Tongue (tissue), 1 donor: ENCODE measurements at regions not wholly inside any gene's neighbourhood (a gene's known extent, or its start where the extent isn't known, plus 50 kb on each side); places are given as distances from the start of the nearest gene placed in this dataset.
A peak's percentile ranks its signal among the peaks of the same experiment; 100 is the strongest.
"Not testable (repeated sequence)": the region's sequence is repeated elsewhere in the genome, so short reads cannot be mapped to it uniquely, and the experiment has no call there.

ENCODE experiments used
- DNase-seq: peaks from one replicate; pipeline ENCODE4 v3.0.0-alpha.2; 2015

DNA sequence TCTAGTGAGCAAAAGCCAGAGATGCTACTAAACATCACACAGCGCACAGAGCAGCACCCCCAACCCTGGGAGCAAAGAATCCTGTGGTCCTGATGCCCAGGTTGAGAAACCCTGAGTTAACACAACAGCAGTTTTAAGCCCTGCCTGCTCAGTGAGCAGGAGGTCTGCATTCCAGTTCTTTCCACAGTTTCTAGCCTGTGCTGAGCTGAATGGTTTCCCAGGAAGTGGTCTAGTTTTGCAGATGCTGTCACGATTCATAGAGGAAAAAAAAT, 171.1 kb upstream of the PROK2 start:
- DNase-seq = no peak

DNA sequence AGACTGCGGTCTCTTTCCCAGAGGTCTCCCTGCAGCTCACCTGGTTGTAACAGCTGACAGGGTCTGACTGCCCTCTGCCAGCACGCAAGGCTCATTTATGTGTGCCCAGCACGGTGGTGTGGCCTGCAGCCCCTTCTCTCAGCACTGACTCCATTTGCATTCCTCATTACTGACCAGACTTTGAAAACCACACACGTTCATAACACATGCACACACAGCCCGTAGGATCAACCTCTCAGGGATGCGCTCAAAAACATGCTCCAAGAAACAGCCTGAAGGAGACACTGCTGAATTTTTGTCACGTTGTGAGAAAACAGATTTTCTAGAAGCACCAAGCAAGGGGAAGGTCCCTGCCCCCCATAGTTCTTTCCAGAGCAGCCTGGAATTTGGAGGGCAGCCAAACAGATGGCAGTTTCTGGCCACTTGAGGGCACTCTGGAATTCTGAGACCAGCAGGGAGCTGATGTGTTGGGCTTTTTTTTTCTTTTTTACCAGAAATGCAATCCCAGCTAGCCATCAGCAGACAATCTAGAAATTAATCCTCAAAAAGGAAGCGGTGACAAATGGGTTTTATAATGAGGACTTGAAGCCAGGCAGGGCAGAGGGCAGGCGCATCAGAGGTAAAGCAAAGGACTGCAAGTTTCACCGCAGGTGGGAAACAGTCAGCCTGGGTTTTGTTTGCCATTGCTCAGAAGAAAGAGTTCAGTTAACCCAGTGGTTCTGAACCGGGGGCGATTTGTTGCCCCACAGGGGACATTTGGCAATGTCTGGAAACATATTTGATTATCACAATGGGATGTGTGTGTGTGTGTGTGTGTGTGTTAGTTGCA, 170.5 kb upstream of the PROK2 start:
- peak; percentile 96 for DNase-seq

DNA sequence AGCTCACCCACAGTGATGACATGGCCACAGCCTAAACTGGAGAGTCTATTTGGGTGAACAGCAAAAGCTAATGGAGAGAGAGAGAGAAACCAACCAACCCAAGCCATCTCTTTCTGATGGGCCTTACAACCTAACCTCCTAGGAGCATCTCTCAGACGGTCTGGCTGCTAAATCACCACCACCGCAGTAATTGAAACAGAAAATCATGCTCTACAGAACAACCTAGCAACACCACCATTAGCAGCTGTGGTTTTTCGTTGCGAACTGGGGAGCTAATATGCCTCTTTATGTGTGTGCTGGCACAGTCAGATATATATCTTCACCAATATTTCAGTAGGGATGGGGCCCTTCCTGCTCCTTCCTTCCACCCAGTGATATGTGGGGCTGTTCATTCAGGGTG, 166.9 kb upstream of the PROK2 start:
- no peak for DNase-seq

DNA sequence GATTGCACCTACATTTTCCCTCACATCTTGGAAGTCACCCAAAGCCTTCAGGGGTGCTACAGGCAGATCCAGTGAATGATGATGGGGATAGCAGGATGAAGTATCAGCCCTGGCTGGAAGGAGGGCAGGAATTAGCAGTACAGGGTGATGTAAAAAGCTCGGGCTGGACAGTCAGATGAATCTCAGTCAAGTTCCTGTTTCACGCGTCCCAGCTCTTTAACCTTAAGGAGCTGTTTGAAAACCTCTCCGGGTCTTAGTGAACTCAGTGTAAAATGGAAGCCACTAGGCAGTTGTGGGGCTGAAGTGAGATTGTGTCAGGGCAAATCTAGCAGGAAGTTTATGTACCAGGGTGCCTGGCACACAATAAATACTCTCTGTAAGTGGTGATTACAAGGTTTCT, 166.4 kb upstream of the PROK2 start:
- no peak for DNase-seq

DNA sequence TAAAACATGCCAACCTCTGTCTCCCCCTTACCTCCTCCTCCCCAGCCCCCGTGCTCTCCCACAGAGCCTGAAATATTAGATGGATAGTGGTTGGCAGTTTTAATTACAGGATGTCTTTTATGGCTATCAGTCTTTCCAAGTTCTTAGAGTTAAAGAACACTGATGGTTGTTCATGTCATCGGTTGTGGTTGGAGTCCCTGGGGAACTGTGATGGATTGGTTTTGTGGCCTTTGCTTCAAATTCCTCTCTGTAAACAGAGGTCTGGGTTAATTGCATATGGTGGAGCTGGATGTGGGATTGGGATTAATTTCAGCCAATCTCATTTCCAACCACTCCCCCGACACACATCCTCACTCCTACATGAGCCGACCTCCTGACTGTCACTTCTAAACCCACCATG, 164.5 kb upstream of the PROK2 start:
- no peak for DNase-seq

DNA sequence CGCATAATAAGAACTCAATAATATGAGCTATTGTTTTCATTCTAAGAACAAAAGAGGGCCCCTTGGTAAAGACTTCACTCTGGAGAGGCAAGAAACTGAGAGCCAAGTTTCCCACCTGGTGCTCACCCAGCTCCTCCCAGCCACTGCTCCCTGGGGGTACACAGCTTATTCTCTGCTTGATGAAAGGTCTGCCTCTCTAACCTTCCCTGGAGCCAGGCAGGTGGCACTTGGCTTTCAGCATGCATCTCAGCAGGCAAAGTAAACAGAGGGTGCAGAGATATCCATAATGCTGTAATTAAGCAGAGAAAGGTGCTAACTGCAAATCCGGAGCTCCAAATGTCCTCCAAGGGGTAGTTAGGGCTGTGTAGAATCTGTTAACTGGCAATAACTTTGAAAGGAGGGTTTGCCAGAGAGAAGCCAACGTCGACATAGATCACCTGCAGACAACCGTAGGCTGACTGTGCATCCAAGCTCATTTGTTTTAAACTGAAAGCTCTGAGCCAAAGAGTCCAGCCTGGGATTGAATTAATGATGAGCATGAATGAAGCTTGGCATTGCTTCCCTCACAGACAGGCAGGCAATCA, 159.6 kb upstream of the PROK2 start:
- DNase-seq = no peak

DNA sequence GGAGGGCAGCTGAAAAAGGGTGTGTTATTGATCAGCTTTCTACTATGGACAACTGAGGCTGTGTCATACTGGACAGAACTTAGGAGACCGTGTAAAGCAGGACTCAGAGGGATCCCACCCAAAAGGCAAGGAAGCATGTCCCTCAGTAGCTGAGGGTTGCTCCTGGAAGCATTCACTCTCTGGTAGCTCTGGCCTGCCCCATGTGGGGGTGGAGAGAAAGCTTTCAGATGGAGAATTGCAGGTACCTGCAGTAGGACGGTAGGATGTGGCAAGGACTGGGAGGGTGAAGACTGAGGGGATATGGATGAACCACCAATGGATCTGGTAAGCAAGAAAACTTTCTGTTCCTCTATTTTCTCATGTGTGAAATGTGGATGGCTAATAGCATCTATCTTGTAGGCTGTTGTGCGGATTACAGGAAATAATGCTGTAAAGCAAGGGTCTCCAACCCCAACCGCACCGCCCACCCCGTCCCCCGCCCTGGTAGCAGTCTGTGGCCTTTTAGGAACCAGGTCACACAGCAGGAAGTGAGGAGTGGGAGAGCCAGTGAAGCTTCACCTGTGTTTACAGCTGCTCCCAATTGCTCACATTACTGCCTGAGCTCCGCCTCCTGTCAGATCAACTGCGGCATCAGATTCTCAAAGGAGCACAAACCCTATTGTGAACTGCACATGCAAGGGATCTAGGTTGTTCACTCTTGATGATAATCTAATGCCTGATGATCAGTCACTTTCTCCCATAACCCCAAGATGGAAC, 157.7 kb upstream of the PROK2 start:
- no peak for DNase-seq

DNA sequence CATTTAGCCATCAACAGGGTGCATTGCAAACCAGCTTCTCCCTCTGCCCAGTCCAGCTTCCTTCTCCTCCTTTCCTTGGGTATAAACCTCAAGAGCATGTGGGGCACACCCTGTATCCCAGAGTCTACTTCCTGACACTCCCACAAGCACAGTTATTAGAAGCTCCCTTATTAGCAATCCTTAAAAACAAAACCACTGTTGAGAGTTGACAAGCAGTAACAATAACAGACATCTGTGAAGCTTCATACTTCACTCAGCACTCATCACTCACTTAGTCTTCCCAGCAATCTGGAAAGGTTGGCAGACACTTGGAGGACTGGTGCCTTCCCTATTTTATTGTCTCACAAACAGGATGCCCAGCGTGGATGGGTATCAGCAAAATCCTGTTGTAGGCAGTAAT, 155.5 kb upstream of the PROK2 start:
- DNase-seq = no peak

DNA sequence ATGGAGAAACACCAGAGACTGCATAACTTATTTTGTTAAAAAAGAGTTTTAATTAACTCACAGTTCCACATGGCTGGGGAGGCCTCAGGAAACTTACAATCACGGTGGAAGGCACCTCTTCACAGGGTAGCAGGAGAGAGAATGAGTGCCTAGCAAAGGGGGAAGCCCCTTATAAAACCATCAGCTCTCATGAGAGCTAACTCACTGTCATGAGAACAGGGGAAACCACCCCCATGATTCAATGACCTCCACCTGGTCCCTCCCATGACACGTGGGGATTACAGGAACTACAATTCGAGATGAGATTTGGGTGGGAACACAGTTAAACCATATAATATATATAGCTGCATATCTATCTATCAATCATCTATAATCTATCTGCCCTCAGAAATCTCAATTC, 153.1 kb upstream of the PROK2 start:
- DNase-seq = not testable (repeated sequence)

DNA sequence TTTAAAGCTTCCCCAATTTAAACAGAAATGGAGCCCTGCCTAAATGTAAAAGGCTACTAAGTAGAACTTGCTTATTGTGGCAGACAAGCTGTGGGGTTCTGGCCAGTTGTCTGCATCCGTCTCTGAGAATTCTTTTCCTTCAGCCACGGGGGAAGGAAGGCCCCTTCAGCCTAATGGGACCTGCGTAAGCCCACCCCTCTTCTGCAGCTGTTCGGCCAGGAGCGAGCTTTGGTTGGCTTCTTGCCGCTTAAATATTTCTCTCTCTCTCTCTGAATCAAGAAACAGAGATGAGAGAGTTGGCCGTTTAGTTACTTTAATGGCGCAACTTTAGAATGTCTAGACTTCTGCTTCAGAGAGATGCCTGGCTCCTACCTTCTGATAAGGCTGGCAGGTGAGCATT, 151.7 kb upstream of the PROK2 start:
- peak; percentile 79 for DNase-seq

DNA sequence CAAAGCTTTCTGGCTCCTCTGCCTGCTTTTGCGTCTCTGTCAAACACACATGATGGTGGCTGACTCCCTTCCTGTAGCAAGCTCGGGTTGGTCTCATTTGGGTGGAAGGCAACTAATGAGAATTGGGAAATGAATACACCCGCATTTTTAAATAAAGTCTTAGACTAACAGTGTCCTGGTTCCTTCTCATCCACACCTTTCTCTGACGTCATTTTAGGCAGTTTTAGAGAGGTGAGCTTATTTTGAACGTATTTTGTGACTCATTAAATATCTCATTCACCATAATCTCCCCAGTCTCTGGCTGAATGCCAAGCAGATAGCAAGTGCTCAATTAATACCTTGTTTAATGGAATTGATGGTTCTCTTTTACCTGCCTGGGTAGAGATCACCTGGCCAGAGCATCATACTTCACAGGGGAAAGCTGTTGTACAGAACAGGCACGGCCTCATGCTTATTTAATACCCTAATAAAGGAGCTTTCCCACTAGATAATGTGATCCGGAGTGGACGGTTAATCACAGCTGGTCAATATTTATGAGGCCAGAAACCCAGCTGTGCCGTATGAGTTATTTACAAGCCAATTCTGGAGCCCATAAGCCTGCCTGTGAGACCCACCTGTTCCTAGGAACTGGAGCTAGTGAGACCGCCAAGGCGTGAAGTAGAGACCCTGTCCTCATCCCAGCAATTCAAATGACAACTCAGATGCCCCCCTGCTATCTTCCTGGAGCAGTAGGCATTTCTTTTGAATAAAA, 149.7 kb upstream of the PROK2 start:
- peak; percentile 45 for DNase-seq

DNA sequence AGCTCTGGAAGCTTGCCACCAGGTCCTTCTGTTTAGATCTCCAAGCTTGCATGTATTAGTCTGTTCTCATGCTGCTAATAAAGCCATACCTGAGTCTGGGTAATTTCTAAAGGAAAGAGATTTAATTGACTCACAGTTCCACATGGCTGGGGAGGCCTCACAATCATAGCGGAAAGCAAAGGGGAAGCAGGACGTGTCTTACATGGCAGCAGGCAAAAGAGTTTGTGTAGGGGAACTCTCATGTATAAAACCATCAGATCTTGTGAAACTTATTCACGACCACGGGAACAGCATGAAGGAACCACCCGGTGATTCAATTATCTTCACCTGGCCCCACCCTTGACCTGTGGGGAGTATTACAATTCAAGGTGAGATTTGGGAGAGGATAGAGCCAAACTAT, 147.0 kb upstream of the PROK2 start:
- DNase-seq = no peak

DNA sequence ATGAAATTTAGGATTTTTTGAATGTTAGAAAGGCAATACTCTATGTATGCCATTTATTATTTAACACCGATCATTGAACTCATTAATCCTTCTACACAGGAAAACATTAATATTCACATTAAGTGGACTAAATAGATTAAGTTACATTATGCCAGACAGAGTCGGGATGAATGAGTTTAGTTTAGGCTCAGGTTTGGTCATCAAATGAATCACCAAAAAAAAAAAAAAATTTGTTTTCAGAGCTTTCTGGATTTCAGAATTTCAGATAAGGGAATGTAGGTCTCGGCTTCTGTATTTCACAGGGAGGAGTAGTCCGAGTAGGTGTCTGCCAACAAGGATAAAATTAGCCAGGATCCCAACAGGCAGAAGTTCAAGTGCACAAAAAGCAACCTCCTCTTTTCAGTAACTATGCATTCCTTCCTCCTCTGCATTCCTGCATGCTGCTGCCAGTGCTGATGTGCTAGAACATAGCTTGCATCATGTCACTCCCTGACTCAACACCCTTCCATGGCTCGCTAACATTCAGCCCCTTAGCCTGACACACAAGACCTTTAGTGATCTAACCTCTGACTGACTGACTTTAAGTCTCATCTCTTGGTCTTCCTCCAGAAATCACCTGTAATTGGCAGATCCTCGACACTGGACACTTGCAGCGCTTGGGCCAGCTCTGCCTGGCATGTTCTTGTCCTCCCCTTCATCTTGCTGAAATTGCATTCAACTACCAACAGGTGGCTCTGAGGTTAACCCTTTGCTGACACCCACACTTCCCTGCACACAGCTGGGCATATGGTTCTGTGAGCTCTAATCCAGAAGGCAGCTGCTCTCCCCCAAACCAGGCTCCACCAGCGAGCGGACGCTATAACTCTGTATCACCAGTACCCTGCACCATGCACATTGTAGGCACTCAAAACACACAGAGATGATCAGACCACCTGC, 145.4 kb upstream of the PROK2 start:
- DNase-seq = peak; percentile 69

DNA sequence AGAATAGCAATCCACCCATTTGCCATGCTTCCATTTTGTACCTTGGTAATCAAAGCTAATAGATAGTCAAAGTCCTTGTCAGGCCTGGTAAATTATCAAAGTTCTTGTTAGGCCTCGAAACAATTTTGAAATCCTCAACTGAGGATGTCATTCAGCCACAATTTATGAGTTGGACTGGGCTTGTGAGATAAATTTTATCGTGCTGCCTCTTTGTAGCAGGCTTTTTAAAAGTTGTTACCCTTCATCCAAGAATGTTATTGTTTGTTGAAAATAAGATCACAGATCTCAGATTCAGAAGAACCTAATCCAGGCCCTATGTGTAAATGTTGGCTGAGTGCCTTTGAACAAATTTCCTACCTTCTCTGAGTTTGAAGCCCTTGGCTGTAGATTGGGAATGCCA, 143.3 kb upstream of the PROK2 start:
- no peak for DNase-seq

DNA sequence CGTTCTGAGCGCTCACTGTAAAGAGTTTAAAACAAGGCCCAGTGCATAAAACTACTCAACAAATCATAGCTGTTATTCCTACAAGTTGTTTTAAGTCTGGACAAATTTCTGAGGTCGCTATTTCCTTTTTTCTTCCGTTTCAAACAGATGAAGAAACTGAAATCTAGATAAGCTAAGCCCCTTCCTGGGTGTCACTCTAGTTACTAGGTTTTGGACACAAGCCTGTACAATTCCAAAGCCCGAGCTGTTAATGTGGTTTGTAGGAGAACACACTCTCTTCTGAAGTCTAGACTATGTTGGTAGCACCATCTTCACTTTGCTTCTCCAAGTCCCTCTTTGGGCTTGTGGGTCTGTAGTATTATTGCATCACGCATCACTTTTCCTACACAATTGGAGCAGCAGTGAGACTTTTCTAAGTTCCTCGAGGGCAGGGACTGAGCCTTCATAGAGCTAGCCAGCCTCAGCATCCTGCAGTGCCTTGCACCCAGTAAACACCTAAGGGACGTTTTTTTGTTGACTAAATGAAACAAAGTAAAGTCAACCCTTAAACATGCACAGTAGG, 142.6 kb upstream of the PROK2 start:
- DNase-seq = no peak

DNA sequence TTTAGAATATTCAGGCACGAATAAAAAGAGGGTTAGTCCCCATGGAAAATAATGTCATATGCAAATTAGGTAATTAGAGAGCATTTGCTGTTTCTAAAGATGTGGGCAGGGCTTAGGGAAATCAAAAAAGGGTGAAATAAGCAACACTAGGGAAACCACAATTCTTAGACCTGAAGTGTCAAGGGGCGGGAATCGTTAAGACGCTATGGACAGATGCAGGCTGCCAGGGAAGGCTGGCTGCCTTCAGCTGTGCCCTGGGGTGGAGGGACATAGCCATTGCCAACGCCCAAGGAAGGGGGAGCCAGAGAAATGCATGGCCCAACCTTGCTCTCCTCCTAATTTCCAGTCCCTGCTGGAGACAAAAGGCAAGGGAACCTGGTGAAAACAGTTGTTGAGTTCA, 141.7 kb upstream of the PROK2 start:
- DNase-seq = peak; percentile 25

DNA sequence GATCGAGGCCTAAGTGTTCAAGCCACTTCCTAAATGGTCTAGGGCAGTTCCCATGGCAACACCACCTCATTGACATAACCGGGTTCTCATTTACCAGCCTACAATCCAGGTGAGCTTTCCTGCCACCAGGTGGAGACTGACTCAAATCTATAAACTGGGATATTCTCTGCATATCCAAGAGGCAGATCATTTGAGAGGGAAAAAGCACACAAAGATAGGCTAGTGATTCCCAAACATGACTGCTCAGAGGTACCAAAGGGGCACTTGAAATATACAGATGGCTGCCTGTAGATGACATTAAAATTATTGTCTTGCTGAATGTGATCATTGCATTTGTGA, 141.3 kb upstream of the PROK2 start:
- DNase-seq = peak; percentile 67

DNA sequence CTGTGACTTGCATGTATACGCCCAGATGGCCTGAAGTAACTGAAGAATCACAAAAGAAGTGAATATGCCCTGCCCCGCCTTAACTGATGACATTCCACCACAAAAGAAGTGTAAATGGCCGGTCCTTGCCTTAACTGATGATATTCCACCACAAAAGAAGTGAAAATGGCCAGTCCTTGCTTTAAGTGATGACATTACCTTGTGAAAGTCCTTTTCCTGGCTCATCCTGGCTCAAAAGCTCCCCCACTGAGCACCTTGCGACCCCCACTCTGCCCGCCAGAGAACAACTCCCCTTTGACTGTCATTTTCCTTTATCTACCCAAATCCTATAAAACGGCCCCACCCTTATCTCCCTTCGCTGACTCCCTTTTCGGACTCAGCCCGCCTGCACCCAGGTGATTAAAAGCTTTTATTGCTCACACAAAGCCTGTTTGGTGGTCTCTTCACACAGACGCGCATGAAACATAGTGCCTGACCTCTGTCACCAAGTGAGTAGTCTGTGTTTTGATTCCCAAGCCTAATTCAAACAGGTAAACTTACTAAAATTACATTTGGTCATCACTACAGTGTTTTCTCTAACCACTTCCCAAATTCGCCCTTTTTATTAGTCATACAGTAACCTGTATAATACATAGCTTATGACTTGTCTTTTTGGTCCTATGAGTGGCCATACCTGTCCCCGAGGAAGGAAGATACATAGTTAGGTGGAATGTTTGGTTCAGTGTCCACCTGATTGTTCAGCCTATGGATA, 140.7 kb upstream of the PROK2 start:
- not testable (repeated sequence) for DNase-seq

DNA sequence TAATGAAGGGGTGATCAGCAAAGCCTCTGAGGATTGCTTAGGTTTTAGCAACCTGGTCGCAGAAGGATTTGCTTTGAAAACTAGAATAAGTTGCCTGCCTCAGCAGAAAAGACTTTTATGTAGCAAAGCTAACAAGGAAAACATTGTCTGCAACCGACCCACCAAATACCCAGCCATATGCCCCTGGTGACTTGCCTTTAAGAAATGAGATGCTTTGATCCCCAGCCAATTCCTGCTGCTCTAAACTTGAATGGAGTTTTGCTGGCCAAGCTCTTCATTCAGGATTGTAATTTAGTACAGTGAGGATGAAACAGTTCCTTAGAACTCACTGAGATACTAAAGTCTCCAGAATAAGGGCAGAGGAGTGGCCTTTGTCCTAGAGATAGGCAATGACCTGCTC, 139.8 kb upstream of the PROK2 start:
- no peak for DNase-seq

DNA sequence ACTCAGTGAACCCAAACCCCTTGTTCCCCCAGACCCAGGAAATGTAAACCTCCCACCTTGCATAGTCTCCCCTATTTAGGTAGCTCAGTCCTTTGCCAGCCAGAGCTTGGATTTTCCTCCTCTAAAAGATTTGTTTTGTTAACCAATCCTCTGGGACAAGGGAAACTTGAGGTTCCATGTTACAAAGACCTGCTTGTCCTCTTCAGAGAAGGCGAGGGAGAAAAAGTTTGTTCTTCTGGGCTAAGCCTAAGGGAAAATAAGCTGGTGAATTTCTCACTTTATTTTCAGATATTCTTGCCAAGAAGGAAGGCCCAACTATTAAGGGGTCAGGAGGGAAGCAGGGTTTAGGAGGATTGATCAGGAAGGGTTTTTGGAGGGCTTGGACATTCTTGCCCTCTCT, 136.1 kb upstream of the PROK2 start:
- DNase-seq = no peak

DNA sequence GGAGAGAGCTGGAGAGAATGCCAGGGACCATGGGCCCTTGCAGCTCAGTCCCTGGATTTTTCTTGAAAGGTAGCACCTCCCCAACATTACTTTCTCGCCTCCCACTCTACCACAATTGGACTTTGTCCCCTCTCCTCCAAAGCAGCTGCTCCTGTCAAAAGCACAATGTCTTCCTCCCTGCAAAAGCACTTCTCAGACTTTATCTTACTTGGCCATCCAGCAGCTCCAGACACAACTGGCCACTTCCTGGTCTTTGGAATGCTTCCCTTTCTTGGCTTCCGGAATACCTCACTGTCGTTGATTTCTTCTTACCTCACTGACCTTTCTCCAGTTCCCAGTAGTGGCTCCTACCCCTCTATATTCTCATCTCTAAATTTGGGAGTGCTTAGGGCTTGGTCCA, 134.6 kb upstream of the PROK2 start:
- DNase-seq = no peak
